Non-pigmented ciliary epithelial cell (primary cell): ENCODE measurements at regions not wholly inside any gene's neighbourhood (a gene's known extent, or its start where the extent isn't known, plus 50 kb on each side); places are given as distances from the start of the nearest gene placed in this dataset.
"Not testable (repeated sequence)": the region's sequence is repeated elsewhere in the genome, so short reads cannot be mapped to it uniquely, and the experiment has no call there.

Experiments used
- DNase-seq: peaks from one replicate; pipeline ENCODE4 v3.0.0-alpha.2; 2010; ENCODE audit warnings: low read depth

DNA sequence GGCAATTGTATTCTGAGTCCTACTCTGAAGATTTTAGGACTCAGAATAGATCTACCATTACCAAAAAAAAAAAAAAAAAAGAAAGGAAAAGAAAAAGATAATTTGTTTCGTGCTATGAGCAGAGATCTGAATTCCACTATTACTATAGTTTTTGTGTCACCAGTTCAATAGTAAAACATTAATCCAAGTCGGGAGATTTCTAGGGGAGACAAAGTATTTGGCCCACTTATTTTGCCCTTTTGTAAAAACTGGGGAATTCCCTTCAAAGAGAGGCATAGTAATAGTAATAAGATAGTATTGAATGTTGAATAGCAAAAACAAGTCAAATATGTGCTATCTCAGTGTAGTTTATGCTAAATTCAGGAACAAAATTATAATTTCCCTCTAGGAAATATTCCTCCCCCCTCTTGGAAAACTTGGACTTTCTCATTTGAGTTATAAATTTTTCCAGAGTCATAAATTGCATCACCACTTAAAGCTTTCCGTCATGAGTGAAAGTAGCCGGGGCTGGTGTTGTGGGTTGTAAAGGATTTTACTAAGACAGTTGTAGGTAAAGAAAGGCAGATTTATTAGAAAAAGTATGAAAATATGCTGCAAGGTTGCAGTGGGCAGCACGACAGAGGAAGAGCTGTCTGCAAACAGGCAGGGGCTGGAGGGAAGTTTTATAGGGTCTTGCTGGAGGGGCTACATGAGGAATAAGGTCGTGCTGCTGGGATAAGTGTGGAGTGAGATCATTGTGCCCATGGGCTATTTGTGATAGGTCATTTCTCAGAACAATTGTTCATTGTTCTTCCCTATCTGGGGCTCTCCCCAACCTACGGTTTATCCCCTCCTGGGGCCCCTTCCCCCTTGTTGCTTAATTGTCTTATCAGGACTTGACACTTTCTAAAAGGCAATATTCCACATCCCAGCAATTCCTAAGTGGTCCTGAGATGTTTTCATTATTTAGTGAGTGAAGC, 1009.9 kb downstream of the PLA2G4A start:
- DNase-seq: no peak

DNA sequence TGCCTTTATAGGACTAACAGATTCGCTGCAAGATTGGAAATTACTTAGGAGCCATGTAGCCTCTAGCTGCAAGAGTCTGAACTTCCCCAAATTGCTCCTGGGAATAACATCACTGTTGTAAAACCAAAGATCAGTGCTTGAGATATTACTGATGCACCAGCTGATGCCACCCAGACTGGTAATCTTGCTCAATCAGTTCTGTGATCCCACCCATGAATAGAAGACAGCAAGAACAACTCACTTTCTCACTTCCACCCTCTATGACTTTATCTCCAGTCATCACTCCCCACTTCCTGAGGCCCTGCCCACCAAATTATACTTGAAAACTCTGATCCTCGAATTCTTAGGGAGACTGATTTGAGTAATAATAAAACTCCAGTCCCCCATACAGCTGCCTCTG, 1011.1 kb downstream of the PLA2G4A start:
- no peak for DNase-seq

DNA sequence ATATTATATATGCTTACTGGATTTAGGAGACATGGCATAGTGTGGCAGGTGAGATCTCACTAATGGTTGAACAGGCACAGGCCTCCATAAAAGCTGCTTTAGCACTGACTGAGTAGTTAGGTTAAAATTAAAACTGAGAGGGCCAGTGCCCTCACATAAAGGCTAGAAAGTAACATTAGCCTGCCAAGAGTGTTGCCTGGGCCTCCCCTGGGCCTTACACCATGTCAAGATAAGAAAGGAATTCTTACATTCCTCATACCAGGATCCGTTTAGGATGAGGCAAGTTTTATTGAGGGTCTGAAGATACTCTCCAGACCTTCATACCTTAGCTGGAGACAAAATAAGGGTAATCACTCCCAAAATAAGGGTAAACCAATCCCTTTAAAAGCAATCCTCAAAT, 1011.8 kb downstream of the PLA2G4A start:
- no peak for DNase-seq

DNA sequence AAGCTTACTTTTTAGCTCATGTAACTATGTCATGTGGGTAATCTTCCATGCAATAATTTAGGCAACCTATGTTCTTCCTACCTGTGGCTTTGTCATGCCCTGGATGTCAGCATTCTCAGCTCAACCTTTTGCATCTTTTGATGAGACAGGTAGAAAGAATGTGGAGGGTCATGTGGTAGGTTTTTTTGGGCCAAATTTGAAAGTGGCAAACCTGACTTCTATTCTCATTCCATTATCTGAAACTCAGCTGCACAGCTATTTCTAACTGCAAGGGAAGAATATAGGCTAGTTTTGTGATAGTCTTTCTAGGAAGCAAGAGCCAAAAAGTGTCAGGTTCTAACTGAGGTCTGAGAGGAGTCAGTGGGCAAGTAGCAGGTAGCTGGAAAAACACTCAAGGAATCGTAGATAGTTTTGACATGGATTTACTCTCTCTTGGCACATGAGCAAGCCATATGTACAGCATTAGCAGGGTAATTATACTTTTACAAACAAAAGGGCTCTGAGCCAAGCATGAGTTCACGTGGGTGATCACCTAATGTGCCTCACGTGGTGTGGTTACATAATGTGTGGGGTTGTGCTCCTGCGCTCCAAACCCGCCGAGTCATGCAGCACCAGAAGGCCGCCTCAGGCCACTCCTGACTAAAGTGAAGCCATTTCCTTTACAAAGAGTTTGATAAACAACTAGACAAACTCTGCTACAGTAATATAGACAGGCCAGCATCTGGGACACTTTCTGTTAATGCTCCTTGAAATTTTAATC, 1013.8 kb downstream of the PLA2G4A start:
- no peak for DNase-seq

DNA sequence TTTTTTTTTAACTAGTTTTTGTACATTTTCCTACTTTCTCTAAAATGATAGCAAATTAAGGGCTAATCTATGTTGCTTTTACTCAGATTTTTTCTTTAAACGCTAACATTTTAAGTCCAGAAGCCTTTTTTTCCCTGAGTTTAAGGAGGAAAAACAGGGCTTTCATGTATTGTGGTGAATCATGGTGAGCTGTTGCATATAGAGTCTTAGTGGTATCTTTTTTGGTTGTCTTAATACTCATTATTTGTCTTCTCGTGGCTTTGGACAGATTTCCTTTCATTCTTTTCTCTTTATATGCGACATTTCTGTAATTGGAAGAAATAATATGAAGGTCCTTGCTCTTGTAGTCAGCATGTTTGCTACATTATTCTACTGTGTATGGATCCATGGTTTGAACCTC, 1015.6 kb downstream of the PLA2G4A start:
- DNase-seq: no peak

DNA sequence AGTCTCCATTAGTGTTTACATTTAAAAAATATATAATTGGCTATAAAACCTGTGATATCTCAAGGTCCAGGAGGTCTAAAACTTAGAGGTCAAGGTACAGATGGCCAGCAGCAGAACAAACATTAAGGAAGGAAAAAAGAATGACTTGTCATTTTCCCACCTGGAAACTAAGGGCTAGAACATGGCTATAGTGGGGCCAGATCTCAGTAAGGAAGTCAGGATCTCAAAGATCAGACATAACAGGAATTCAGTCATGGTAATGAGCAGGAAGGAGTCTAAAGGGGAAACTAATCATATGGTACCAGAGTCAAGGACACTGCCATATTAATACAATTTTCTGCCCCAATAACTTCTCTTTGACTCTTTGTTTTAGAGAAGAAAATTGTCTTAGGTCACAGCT, 1018.8 kb downstream of the PLA2G4A start:
- no peak for DNase-seq

DNA sequence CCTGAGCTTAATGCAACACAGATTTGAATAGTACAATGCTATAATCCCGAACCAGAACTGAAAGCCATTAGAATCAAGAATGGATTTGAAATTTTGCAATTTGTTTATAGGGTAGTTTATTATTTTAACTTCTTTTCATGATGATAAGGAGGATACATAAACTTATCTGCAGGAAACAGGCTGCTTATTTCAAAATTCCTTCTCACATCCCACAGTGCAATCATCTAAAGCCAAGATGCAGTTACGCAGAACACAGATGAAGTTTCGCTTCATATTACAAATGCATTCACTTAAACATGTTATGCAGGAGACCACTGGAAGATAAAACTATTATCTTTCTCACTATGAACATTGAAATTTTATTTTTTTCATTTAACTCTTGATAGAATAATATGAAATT, 1019.6 kb downstream of the PLA2G4A start:
- DNase-seq: no peak

DNA sequence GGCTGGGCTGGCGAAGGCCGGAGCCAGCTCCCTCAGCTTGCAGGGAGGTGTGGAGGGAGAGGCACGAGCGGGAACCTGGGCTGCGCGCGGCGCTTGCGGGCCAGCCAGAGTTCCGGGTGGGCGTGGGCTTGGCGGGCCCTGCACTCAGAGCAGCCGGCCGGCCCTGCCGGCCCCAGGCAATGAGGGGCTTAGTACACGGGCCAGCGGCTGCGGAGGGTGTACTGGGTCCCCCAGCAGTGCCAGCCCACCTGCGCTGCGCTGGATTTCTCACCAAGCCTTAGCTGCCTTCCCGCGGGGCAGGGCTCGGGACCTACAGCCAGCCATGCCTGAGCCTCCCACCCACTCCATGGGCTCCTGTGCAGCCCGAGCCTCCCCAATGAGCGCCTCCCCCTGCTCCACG, 1021.4 kb downstream of the PLA2G4A start:
- not testable (repeated sequence) for DNase-seq

DNA sequence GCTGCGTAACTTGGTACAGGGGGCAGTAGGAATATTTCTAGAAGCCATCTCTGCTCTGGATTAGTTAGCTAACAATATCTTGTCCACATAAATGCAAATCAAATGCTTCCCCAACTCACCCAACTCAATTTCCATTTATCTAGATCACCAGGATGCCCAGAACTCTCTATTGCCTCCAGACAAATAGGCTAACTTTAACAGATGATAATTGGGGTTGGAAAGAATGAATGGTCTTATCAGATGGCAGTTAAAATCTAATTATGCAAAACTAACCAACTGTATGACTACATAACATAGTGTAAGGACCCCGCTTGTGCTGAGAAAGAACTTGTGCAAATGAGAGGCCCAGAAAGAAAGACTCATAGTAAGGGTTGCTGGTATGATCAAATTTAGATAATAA, 1024.8 kb downstream of the PLA2G4A start:
- no peak for DNase-seq

DNA sequence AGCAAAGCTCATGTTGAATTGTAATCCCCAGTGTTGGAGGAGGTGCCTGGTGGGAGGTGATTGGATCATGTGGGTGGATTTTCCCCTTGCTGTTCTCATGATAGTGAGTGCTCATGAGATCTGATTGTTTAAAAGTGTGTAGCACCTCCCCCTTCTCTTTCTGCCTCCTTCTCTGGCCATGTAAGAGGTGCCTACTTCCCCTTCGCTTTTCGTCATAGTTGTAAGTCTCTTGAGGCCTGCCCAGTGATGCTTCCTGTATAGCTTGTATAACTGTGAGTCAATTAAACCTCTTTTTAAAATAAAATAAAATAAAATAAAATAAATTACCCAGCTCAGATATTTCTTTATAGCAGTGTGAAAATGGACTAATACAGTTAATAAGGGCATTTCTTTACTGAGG, 1025.7 kb downstream of the PLA2G4A start:
- DNase-seq: no peak

DNA sequence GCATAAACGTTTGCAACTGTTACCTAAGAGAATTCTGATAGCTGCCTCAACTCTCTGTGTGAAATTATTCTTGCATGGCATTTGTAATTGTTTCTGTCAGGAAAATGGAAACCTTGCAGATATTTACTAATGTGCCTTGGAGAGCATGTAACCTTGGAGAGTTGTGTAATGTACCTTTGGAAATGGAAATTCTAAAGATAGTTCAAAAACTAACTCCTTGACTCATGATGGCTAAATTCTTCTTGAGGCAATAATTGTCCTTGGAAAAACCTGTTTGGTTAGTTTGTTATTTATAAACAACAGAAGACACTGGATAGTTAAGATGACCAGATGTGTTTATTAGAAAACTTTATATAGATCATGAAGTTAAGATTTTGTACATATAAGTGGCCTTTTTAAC, 1033.8 kb downstream of the PLA2G4A start:
- no peak for DNase-seq

DNA sequence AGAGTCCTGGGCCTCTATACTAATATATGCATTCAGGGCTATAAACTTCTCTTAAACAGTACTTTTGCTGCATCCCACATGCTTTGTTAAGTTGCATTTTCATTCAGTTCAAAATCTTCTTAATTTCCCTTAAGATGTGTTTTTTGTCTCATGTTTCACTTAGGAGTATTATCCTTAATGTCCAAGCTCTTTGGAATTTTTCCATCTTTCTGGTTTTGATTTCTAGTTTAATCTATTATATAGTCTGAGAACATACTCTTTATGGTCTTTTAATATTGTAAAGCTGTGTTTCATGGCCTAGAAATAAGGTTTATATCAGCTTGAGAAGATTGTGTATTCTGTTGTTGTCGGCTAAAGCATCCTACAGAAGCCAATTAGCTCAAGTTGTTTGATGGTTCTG, 1041.8 kb downstream of the PLA2G4A start:
- DNase-seq: no peak

DNA sequence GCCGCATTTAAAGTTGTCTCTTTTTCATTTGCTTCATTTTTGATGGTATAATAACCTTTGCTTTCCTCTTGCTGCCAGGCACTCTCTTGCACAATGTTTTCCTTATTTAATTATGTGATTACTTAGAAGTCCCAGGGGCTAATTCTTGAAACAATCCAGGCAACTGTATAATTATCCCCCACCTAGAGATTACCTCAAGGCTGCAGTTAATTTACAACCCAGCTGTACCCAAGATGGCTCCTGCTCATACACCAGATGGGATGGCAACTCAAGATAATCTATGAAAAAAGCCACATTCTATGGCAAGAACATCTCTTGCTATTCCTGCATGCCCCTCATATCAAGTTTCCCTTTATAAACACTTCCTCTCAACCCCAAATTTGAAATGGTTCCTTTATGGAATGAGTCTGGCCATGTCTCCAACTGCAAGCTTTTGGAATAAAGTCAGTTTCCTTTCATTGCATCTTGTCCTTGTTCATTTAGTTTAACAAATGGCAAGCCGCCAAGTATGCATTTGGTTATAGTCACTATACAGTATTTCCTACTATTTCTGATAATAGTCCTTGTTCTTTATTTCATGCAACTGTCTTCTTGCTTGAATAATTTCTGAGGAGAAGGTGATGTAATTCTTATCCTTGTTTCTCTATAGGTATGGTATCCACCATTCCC, 1042.6 kb downstream of the PLA2G4A start:
- DNase-seq: no peak

DNA sequence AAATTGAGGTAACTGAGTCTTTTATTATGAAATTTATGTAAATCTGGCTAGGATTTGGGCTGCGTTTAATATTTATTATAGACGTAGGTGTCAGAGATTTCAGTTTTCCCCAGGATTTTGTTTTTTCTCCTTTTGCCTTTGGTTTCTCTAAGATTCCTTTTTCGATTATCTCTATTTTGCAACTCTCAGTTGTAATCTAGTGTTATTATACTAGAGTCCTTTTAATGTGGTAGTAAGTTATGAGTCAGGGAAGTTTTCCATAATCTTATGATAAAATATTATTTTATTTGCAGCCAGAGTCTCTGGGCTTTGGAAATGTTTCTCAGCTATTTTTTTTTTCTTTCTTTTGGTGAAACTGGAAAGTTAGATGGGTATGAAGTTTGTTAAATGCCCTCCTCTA, 1043.8 kb downstream of the PLA2G4A start:
- DNase-seq: no peak

DNA sequence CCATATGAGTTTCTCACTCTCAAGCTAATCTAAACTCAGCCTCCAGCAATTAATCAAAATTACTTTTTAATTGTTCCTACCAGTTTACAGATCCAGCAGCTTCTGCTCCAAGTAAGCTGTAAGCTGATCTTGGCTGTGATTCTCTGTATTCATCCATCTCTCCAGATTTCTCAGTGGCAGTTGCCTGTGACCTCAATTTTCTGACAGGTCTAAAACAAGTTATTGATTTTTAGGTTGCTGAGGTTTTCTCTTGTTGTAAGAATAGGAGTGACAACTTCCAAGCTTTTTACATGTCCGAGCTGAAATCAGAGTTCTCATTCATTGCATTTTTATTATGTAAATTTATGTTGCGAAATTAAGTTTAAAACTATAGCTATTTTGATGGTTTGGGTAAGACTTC, 1044.4 kb downstream of the PLA2G4A start:
- DNase-seq: no peak

DNA sequence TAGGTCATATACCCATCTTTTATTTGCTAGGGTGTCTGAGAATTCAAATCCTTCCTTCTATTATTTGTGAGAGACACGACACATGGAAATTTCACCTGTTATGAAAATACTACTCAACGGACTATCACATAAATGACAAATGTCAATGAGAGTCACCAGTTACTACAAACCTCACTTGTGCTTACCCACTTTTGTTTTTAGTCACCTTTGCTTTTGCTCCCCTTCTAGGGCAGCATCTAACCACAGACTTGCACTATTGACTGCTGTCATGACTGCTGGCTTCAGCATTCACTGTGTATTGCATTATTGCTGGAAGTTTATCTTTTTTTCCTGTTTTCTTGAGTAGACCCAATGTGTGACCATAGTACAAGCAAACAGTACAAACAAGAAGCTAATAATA, 1048.0 kb downstream of the PLA2G4A start:
- no peak for DNase-seq

DNA sequence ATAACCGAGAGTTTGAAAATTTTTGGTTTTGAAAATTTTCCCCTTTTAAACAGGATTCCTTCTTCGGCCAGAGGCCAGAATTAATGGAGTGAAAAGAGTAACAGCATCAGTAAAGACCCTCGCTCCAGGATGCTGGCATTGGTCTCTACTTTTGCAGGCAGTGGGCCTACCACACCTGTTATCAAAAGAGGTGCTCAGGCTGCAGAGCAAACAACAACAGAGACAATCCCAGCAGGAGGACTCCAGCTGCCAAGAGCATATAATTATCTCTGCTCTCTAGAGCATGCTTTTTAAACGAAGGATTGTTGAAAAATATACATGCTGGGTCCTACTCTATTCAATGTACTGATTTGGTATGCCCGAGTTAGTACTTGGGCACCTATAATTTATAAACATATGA, 1048.5 kb downstream of the PLA2G4A start:
- DNase-seq: no peak

DNA sequence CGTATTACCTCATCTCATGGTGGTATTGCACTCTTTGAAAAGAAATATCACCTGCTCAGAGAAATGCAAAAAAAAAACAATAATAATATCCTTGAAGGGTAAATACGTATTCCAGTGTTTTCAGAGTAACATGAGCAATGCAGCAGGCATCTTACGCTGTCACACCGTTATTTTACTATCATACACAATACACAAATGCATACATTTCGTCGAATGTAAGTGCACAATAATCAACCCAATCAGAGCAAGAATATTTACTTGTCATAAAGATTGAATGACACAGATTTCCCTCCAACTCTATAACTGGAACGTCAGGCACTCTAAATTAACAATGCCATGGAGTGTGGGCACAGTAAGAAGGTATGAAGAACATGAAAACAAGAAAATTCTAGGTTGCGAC, 1050.1 kb downstream of the PLA2G4A start:
- DNase-seq: no peak

DNA sequence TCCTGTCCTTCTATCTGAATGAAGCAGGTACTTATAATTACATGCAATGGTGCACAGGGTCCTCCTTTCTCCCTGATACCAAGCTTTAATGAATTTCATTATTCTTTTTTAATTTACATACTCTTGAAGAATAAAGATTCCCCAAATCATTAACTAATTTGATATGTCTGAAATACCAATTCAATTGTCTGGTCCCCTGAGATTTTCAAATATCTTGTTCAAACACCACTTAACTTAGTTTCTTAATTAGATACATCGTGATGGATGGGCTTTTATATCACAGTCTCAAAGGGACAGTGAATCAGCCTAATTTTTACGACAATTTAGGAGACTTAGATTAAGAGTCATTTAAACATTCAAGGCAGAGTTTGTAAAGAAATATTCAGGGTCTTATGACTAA, 1054.6 kb downstream of the PLA2G4A start:
- DNase-seq: no peak

DNA sequence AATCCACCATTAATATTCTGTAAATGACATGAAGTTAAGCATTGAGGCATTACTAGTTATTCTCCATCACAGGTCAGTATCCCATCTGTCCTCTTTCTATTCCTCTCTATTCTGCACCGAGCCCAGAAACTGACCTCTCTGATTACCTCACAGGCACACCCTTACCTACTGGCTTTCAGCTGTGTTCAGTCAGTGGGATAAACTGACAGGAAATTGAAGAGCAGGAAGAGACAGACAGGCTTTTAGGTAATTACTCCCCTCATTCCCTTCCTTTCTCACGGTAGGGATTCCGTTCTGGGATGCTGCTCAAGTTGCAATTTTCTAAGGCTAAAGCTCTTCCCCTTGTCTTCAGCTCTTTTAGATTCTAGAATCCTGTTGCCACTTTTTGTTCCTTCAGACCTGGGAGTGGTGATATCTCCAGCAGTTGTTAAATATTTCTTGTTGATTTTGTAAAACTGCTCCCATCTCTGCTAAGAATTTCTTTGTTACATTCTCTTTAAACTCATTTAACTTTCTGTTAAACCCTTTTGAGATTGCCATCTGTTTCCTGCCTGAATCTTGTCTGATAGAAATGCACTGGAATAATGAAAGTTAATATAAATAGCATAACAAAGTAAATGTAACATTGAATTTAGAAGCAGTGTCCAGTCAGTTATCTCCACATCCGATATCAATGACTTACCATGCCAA, 1063.4 kb downstream of the PLA2G4A start:
- DNase-seq: no peak

DNA sequence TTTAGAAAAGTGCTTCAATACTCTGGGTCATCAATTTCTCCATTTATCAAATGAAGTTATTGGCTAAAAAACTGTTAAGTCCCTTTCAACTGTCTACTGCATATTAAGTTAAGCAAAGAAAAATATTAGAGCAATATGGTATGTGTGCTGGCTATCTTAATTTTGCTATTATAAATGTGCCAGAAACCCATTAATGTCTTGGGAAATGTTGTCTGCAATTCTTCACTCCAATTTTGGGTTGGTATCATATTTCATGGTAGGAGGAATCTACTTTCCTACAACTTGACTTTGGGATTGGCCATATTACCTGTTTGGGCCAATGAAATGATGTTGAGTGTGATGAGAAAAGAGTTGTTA, 1063.9 kb downstream of the PLA2G4A start:
- no peak for DNase-seq

DNA sequence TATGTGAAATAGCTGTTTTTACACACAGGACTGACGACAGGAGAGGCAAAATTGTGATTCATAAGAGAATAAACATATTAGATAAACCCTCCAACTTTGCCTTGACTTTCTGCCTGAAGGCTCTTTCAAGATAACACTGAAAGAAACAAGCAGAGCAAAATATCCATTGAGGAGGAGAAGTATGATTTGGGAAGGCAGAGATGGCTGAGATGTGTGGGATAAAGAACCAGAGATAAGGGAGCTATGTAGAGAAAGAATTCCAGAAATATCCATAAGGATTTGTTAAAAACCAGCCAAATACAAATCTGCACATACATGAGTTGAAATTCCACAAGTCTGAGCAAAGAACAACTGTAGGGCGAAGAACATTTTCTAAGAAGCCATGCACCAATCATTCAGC, 1064.7 kb downstream of the PLA2G4A start:
- DNase-seq: no peak
